Endothelial cell of umbilical vein (primary cell): ENCODE measurements at regions not wholly inside any gene's neighbourhood (a gene's known extent, or its start where the extent isn't known, plus 50 kb on each side); places are given as distances from the start of the nearest gene placed in this dataset.

Experiments
- BruUV-seq: library from RNA; stranded (reverse); fragments of 400-500 nt; replicated peaks from 2 replicates; lab custom pipeline; 2021; lab: Mats Ljungman, UMichigan
- CTCF ChIA-PET: fragments of 300-600, 350-600 bp; sonication (Branson Sonifier 250); formaldehyde crosslinking; loops from one replicate; lab custom pipeline; 2021; ENCODE audit warnings: antibody characterized with exemption, inconsistent platforms; lab: Charles Lee
- POLR2A ChIA-PET: fragments of 300-600, 350-600 bp; sonication (Branson Sonifier 250); formaldehyde crosslinking; loops from one replicate; lab custom pipeline; 2021; ENCODE audit warnings: antibody characterized with exemption, inconsistent platforms; lab: Charles Lee
- DNase-seq: peaks from one replicate; pipeline ENCODE4 v3.0.0-alpha.2; 2011; ENCODE audit warnings: low read depth, low spot score
- FAIRE-seq: peaks from 2 replicates; lab custom pipeline; 2011; peaks lifted over from hg19 to GRCh38; lab: Jason Lieb, UNC
- H2AFZ ChIP-seq: 2 replicates; pipeline ENCODE4 v1.6.0; 2012; ENCODE audit warnings: low read depth, low read length, control low read depth, inconsistent platforms
- H3K27ac ChIP-seq: 2 replicates; pipeline ENCODE4 v1.5.1; 2011; ENCODE audit warnings: low read depth, mild to moderate bottlenecking, control low read depth, low read length, moderate library complexity; ENCODE audit not compliant: insufficient read depth
- H3K27me3 ChIP-seq, 2 experiments: 2 replicates each; pipeline versions ENCODE4 v1.6.0 to v1.6.1; 2011; ENCODE audit warnings: low read length in 2 of 2, mixed read lengths in 1 of 2; ENCODE audit not compliant: control insufficient read depth in 2 of 2, insufficient read depth in 2 of 2
- H3K36me3 ChIP-seq, 2 experiments: 2 replicates in 1 of 2; 3 replicates in 1 of 2; pipeline ENCODE4 v1.5.1; 2011; ENCODE audit warnings: low read length in 2 of 2, mild to moderate bottlenecking in 1 of 2, moderate library complexity in 1 of 2; ENCODE audit not compliant: control insufficient read depth in 2 of 2, insufficient read depth in 2 of 2; ENCODE audit errors: extremely low read depth in 1 of 2
- H3K4me1 ChIP-seq: 3 replicates; pipeline ENCODE4 v1.5.1; 2011; ENCODE audit warnings: mild to moderate bottlenecking, low read length; ENCODE audit not compliant: control insufficient read depth, insufficient read depth; ENCODE audit errors: extremely low read depth
- H3K4me2 ChIP-seq: 2 replicates; pipeline ENCODE4 v1.6.1; 2011; ENCODE audit warnings: low read length, control low read depth, mixed read lengths; ENCODE audit not compliant: insufficient read depth
- H3K4me3 ChIP-seq, 3 experiments: fragments of 200-600 bp in 1 of 3; sonication (generic), shearing (Covaris generic) in 1 of 3; replicated peaks in 1 of 3; 2 replicates each; pipeline ENCODE4 v1.5.1; 2011 to 2016; ENCODE audit warnings: control low read depth in 3 of 3, low read length in 3 of 3, mild to moderate bottlenecking in 2 of 3, inconsistent platforms in 1 of 3, low read depth in 1 of 3, moderate library complexity in 1 of 3; ENCODE audit not compliant: insufficient read depth in 1 of 3
- H3K79me2 ChIP-seq: 2 replicates; pipeline ENCODE4 v1.6.0; 2012; ENCODE audit warnings: low read length, inconsistent platforms; ENCODE audit not compliant: control insufficient read depth, insufficient read depth
- H3K9ac ChIP-seq: replicated peaks from 2 replicates; pipeline ENCODE3; 2011; ENCODE audit warnings: low read length, control low read depth; ENCODE audit not compliant: insufficient read depth; ENCODE audit errors: extremely low read depth
- H3K9me1 ChIP-seq: replicated peaks from 3 replicates; pipeline ENCODE4 v1.6.0; 2011; ENCODE audit warnings: mild to moderate bottlenecking, low read length; ENCODE audit not compliant: control insufficient read depth, insufficient read depth; ENCODE audit errors: extremely low read depth
- H3K9me3 ChIP-seq: replicated peaks from 2 replicates; pipeline ENCODE4 v1.5.1; 2012; ENCODE audit warnings: low read length, inconsistent platforms; ENCODE audit not compliant: control insufficient read depth, insufficient read depth
- H4K20me1 ChIP-seq: replicated peaks from 2 replicates; pipeline ENCODE3; 2011; ENCODE audit warnings: mild to moderate bottlenecking, low read length; ENCODE audit not compliant: control insufficient read depth, insufficient read depth; ENCODE audit errors: extremely low read depth
- CTCF ChIP-seq, 2 donors: IDR thresholded peaks; 1 replicate in 1 of 2; 2 replicates in 1 of 2; pipeline ENCODE4 v1.5.1; 2011; ENCODE audit warnings: low read length in 2 of 2, mild to moderate bottlenecking in 2 of 2, moderate library complexity in 2 of 2, control low read depth in 1 of 2, inconsistent platforms in 1 of 2, low read depth in 1 of 2; ENCODE audit not compliant: insufficient read depth in 1 of 2; ENCODE audit errors: extremely low read depth in 1 of 2
- EZH2 ChIP-seq: IDR thresholded peaks from 2 replicates; pipeline ENCODE4 v1.6.1; 2012; ENCODE audit warnings: borderline replicate concordance, low read depth, mild to moderate bottlenecking, moderate library complexity, low read length, inconsistent platforms; ENCODE audit not compliant: severe bottlenecking
- FOS ChIP-seq: IDR thresholded peaks from 2 replicates; pipeline ENCODE4 v1.6.1; 2011; ENCODE audit warnings: mild to moderate bottlenecking, low read length, moderate library complexity, borderline replicate concordance; ENCODE audit not compliant: insufficient read depth
- GATA2 ChIP-seq: IDR thresholded peaks from 2 replicates; pipeline ENCODE4 v1.7.0; 2011; ENCODE audit warnings: low read depth, mild to moderate bottlenecking, moderate library complexity, mixed read lengths, low read length; ENCODE audit not compliant: insufficient read length, insufficient read depth
- JUN ChIP-seq: IDR thresholded peaks from 2 replicates; pipeline ENCODE4 v1.6.1; 2011; ENCODE audit warnings: borderline replicate concordance, low read depth; ENCODE audit not compliant: insufficient read length, insufficient read depth
- MAX ChIP-seq: IDR thresholded peaks from 2 replicates; pipeline ENCODE4 v1.6.1; 2011; ENCODE audit not compliant: insufficient read depth, insufficient read length
- MYC ChIP-seq: IDR thresholded peaks from one replicate; pipeline ENCODE4 v1.6.1; 2011; ENCODE audit warnings: mild to moderate bottlenecking, low read depth, low read length
- POLR2A ChIP-seq: IDR thresholded peaks from 2 replicates; pipeline ENCODE4 v1.6.1; 2012; ENCODE audit warnings: low read depth, mild to moderate bottlenecking, control low read depth, low read length
- POLR2AphosphoS5 ChIP-seq: IDR thresholded peaks from 2 replicates; pipeline ENCODE4 v1.6.1; 2012; ENCODE audit warnings: low read depth, mild to moderate bottlenecking, control low read depth, low read length, moderate library complexity; ENCODE audit not compliant: insufficient read depth
- dilution Hi-C: fragments of 300-500 bp; cut with MboI; formaldehyde crosslinking; loops from one replicate; pipeline ENCODE4 v1.15.0; 2019; ENCODE audit warnings: low sequenced_read_pairs; ENCODE audit not compliant: extremely low pct_ligation_motif_present
- intact Hi-C: fragments of 100-400 bp; cut with micrococcal nuclease; formaldehyde crosslinking; loops from one replicate; pipeline ENCODE4 v1.10.0; 2022

GRCh38 chr13:74681891-74682290 is 547.7 kb upstream of the KLF12 start:
- DNase-seq, result no peak
- intact Hi-C loops (loop anchor here (5.0 to 10.0 kb wide), 2 partner anchors 105 to 547 kb away; partner anchors contain the start of gene KLF12), dilution Hi-C loops (no loop called here)
- no peaks in the 10 kb centered on the region for H3K9me1 ChIP-seq
- no peak for FAIRE-seq
- BruUV-seq, result no TSS peak
- H2AFZ ChIP-seq, result no peak overlapping the region
- CTCF ChIA-PET, result interaction anchor here (2.1 kb wide), 1 partner anchor 537 kb away, joined by 8 read pairs; no protein-coding TSS in a partner anchor
- no peak overlapping the region for H3K4me3 ChIP-seq
- H4K20me1 ChIP-seq, result no peaks in the 10 kb centered on the region
- no peak overlapping the region for H3K4me2 ChIP-seq
- no peaks in the 10 kb centered on the region for H3K27me3 ChIP-seq
- no peaks in the 10 kb centered on the region for H3K9me3 ChIP-seq
- H3K4me1 ChIP-seq, result no peaks in the 10 kb centered on the region
- POLR2A ChIA-PET, result no interaction called here
- no peak overlapping the region for H3K27ac ChIP-seq
- no peaks in the 10 kb centered on the region for H3K36me3 ChIP-seq
- TF ChIP-seq GATA2 (no peak), MAX (no peak), MYC (no peak), POLR2AphosphoS5 (no peak), POLR2A (no peak), FOS (no peak), CTCF (IDR thresholded peaks at IDR 0.05; ENCODE audit: extremely low read depth in 1 of 2, insufficient read depth in 1 of 2, low read depth in 1 of 2, low read length in 2 of 2) (no peak), JUN (no peak), EZH2 (no peak)
- no peaks in the 10 kb centered on the region for H3K79me2 ChIP-seq
- H3K9ac ChIP-seq, result no peak overlapping the region
